Esophagus squamous epithelium (tissue), 5 donors: ENCODE measurements at regions not wholly inside any gene's neighbourhood (a gene's known extent, or its start where the extent isn't known, plus 50 kb on each side); places are given as distances from the start of the nearest gene placed in this dataset.

Source experiments
- DNase-seq: peaks from one replicate; lab custom pipeline; 2025; lab: John Stamatoyannopoulos, UW
- H3K27ac ChIP-seq, 4 donors: fragments of 200-600 bp; sonication (generic); one replicate each; pipeline ENCODE4 v1.5.1; 2016 to 2019; ENCODE audit warnings: mild to moderate bottlenecking in 1 of 4
- H3K27me3 ChIP-seq, 4 donors: fragments of 200-600 bp; sonication (generic); 1 replicate in 3 of 4; 2 replicates in 1 of 4; pipeline versions ENCODE4 v1.5.1 to v1.6.0; 2017 to 2021; ENCODE audit warnings: antibody characterized with exemption in 1 of 4
- H3K36me3 ChIP-seq, 3 donors: fragments of 200-600 bp; sonication (generic); one replicate each; pipeline ENCODE4 v1.5.1; 2016 to 2019
- H3K4me1 ChIP-seq, 3 donors: fragments of 200-600 bp; sonication (generic); one replicate each; pipeline ENCODE4 v1.5.1; 2017 to 2019
- H3K4me3 ChIP-seq, 4 donors: fragments of 200-600 bp; sonication (generic); 1 replicate in 3 of 4; 2 replicates in 1 of 4; pipeline ENCODE4 v1.5.1; 2016 to 2019; ENCODE audit warnings: mild to moderate bottlenecking in 2 of 4, moderate library complexity in 1 of 4
- H3K9me3 ChIP-seq, 3 donors: fragments of 200-600 bp; sonication (generic); one replicate each; pipeline ENCODE4 v1.5.1; 2016 to 2019
- POLR2A ChIP-seq, 4 donors: fragments of 450-650 bp; IDR thresholded peaks; one replicate each; pipeline ENCODE4 v1.6.1; 2017; ENCODE audit warnings: antibody characterized with exemption in 4 of 4, mild to moderate bottlenecking in 4 of 4, moderate library complexity in 3 of 4
- WGBS, 2 donors: methylation state at CpG; one replicate each; pipeline ENCODE4 v1.1.5; 2018; 5-methylcytosine and 5-hydroxymethylcytosine counted together
- intact Hi-C: fragments of 100-400 bp; cut with DNase I; formaldehyde crosslinking; loops from one replicate; pipeline ENCODE4 v1.15.0; 2022
- TF ChIP-seq, protein P1 (sequence below), 6 experiments: fragments of 450-650 bp in 4 of 6; fragments of 200-600 bp in 2 of 6; sonication (generic) in 2 of 6; IDR thresholded peaks; one replicate each; pipeline ENCODE4 v1.5.1; 2016 to 2019; ENCODE audit warnings: antibody characterized with exemption in 6 of 6, mild to moderate bottlenecking in 4 of 6, moderate library complexity in 4 of 6
- donor health status: DM: yes; HTN: yes; CAD: no.

DNA sequence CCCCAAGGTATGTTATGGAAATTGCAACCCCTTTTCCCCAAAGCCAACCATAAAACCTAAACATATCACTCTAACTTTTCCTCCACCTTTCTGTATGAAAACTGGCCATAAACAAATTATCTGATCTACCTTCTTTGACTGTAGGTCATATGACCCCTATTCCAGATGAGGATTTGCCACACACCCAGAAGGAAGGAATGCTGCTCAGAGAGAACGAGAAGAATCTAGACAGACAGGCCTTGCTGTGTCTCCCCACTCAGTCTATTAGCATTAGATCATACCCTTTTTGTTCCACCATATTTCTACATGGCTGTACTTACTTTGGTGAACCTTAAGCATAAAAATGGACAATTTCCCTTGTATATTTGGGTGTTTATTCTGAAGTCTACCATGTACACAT, 113.0 kb upstream of the PHYHIPL start:
- intact Hi-C loops: no loop called here
- no peak overlapping the region for H3K27ac ChIP-seq
- 79 to 95% methylated on average over 1 of the region's 1 CpG for WGBS, 2 donors
- no peaks in the 10 kb centered on the region for H3K36me3 ChIP-seq
- no peaks in the 10 kb centered on the region for H3K9me3 ChIP-seq
- TF ChIP-seq POLR2A (IDR thresholded peaks at IDR 0.05): no peak
- TF ChIP-seq, protein P1, sequence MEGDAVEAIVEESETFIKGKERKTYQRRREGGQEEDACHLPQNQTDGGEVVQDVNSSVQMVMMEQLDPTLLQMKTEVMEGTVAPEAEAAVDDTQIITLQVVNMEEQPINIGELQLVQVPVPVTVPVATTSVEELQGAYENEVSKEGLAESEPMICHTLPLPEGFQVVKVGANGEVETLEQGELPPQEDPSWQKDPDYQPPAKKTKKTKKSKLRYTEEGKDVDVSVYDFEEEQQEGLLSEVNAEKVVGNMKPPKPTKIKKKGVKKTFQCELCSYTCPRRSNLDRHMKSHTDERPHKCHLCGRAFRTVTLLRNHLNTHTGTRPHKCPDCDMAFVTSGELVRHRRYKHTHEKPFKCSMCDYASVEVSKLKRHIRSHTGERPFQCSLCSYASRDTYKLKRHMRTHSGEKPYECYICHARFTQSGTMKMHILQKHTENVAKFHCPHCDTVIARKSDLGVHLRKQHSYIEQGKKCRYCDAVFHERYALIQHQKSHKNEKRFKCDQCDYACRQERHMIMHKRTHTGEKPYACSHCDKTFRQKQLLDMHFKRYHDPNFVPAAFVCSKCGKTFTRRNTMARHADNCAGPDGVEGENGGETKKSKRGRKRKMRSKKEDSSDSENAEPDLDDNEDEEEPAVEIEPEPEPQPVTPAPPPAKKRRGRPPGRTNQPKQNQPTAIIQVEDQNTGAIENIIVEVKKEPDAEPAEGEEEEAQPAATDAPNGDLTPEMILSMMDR (IDR thresholded peaks at IDR 0.05): no peak
- H3K27me3 ChIP-seq: no peaks in the 10 kb centered on the region
- no peaks in the 10 kb centered on the region for H3K4me1 ChIP-seq
- H3K4me3 ChIP-seq: no peak overlapping the region
- DNase-seq: no peak

DNA sequence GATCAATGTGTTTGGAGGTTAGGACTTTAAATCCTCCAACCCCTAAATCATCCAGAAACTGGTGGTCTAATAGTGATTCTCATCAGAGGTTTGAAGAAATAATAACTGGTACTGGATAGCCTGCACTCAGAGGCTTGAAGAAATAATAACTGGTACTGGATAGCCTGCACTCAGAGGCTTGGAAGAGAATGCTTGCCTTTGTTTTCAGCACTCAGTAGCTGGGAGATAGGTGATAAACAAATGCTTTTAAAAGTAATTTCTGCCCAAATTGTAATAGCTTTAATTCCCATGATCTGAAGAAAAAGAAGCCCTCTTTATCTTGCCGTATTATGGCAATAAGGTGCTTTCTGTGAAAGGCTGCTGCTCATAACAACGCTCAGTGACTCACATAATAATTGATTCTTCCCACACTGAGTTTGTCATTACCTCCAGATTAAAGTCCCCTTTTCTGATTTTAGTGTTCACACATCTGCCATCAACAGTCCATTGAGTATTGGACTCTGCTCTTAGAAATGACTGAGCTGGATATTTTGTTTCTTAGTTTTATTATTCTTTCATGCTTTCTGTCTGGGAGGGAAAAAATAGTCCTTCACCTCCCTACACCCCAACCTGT, 112.3 kb upstream of the PHYHIPL start:
- Histone ChIP-seq H3K27ac (no peak overlapping the region), H3K9me3 (no peaks in the 10 kb centered on the region), H3K36me3 (no peaks in the 10 kb centered on the region), H3K4me1 (no peaks in the 10 kb centered on the region), H3K4me3 (no peak overlapping the region), H3K27me3 (no peaks in the 10 kb centered on the region)
- 89 to 91% methylated on average over 2 of the region's 2 CpGs for WGBS, 2 donors
- intact Hi-C loops: no loop called here
- DNase-seq: no peak
- TF ChIP-seq POLR2A (IDR thresholded peaks at IDR 0.05): no peak
- TF ChIP-seq, protein P1 (IDR thresholded peaks at IDR 0.05): no peak

DNA sequence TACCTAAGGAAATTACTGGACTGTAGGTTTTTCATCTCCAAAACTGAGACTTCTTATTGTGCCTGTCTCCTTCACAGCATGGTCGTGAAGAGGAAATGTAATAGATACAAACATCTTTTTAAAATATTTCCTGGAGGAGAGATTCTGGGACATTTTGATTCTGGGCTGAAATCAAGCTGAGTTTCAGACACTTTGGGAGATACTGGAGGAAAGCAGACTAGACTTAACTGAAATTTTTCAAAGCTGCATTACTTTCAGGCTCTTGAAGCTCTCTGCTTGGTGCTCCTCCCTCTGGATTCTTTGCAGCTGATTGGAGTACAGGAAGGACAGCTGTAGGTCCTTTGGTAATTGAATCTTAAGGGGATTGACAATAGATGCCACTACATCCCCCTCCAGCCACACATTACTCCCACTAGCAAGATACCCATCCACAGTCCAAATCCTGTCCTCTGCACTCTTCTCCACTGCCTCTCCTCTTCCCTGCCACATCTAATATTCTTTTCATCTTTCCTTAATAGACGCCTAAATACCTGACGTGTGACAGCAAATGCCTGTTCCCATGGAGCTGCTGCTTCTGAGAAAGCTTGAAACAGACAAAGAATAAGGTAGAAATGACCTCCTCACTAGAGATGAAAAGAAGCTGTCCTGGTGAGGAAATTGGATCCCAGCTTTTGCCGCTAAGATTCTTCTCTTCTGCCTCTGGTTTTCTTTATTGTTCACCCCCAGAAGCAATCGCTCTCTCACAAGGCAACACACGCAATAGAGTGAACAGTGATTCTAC, 111.5 kb upstream of the PHYHIPL start:
- no peaks in the 10 kb centered on the region for H3K9me3 ChIP-seq
- H3K27me3 ChIP-seq: no peaks in the 10 kb centered on the region
- no peak overlapping the region for H3K4me3 ChIP-seq
- H3K27ac ChIP-seq: no peak overlapping the region
- 74 to 83% methylated on average over 6 of the region's 6 CpGs for WGBS, 2 donors
- intact Hi-C loops: no loop called here
- no peaks in the 10 kb centered on the region for H3K36me3 ChIP-seq
- no peaks in the 10 kb centered on the region for H3K4me1 ChIP-seq
- no peak for DNase-seq
- TF ChIP-seq, protein P1 (IDR thresholded peaks at IDR 0.05): no peak
- no peak for TF ChIP-seq POLR2A (IDR thresholded peaks at IDR 0.05)

DNA sequence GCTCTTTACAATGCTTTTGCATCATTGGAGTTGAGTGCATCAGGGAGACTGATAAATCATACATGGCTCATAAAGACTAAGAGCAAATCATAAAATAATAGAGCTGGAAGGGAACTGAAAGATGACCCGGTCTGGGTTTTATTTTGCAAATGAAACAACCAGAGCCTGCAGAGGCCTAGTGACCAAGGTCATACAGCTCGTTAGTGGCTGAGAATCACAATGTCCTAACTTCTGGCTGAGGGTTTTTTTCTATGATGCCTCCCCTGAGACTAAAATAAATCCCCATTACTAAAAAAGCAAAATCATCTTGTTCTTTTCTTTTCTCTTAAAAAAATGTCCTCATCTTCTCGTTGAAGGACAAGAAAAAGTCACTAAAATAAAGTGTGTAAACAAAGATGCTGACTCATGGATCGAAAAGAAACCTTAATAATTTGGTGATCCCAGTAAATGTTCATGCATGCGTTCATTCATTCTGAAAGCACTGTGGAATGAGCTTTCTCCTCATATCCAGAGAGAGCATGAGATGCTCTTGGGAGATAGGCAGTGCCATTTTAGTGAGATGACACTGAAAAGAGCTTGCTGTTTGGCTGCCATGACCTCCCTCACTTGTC, 107.8 kb upstream of the PHYHIPL start:
- intact Hi-C loops: no loop called here
- Histone ChIP-seq H3K36me3 (no peaks in the 10 kb centered on the region), H3K27ac (no peak overlapping the region), H3K27me3 (no peaks in the 10 kb centered on the region), H3K9me3 (no peaks in the 10 kb centered on the region), H3K4me3 (no peak overlapping the region), H3K4me1 (no peaks in the 10 kb centered on the region)
- WGBS, 2 donors: 55 to 59% methylated on average over 5 of the region's 5 CpGs
- no peak for DNase-seq
- TF ChIP-seq, protein P1 (IDR thresholded peaks at IDR 0.05): no peak
- no peak for TF ChIP-seq POLR2A (IDR thresholded peaks at IDR 0.05)

DNA sequence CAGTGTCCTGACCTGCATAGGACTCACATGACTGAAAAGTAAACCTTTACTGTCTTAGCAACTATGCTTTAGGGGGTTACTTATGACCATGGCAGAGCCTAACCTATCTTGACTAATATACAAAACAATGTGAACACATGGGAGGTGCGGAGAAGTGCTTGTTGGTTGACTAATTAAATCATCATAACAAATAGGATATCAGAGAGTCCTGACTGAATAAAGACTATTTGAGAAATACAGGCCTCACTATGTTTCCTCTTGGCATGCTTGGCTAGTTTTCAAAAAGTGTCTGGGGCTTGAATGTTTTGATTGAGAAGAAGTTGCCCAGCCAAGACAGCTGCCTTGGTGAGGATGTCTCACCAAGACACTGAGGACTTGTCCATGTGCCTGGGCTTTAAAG, 104.4 kb upstream of the PHYHIPL start:
- no peak for TF ChIP-seq POLR2A (IDR thresholded peaks at IDR 0.05)
- TF ChIP-seq, protein P1 (IDR thresholded peaks at IDR 0.05): no peak
- Histone ChIP-seq H3K27ac (no peak overlapping the region), H3K27me3 (no peaks in the 10 kb centered on the region), H3K4me1 (no peaks in the 10 kb centered on the region), H3K4me3 (no peak overlapping the region), H3K9me3 (no peaks in the 10 kb centered on the region), H3K36me3 (no peaks in the 10 kb centered on the region)
- intact Hi-C loops: no loop called here
- DNase-seq: no peak
- 62 to 78% methylated on average over 1 of the region's 1 CpG for WGBS, 2 donors
